ENCODE measurements at regions not wholly inside any gene's neighbourhood (a gene's known extent, or its start where the extent isn't known, plus 50 kb on each side); places are given as distances from the start of the nearest gene placed in this dataset.

GRCh38 chr6:1254326-1254725 is 57.6 kb upstream of the FOXQ1 start:
- TF ChIP-seq RBBP5 (conservative IDR thresholded peaks at IDR 0.05) (no peak), PAX5 (IDR thresholded peaks at IDR 0.05; ENCODE audit: borderline replicate concordance, low read depth, low read length) (no peak), EGR1 (IDR thresholded peaks at IDR 0.05; ENCODE audit: borderline replicate concordance in 1 of 2, low read depth in 2 of 2, low read length in 2 of 2) (no peak), CTCF (IDR thresholded peaks at IDR 0.05 in 2 of 3, conservative IDR thresholded peaks at IDR 0.05 in 1 of 3; ENCODE audit: control insufficient read depth in 2 of 3, extremely low read depth in 1 of 3, insufficient read depth in 1 of 3, low read depth in 3 of 3, low read length in 3 of 3) (no peak), ESRRA (IDR thresholded peaks at IDR 0.05; ENCODE audit: low read length) (no peak), STAT3 (IDR thresholded peaks at IDR 0.05; ENCODE audit: low read depth, low read length) (no peak), ZBTB33 (IDR thresholded peaks at IDR 0.05) (no peak)

All from GM12878 (cell line).